Neural cell (in vitro differentiated cells): ENCODE measurements at regions not wholly inside any gene's neighbourhood (a gene's known extent, or its start where the extent isn't known, plus 50 kb on each side); places are given as distances from the start of the nearest gene placed in this dataset.

Experiments
- CTCF ChIP-seq: fragments of 450-650 bp; IDR thresholded peaks from 2 replicates; pipeline ENCODE4 v1.5.1; 2014; ENCODE audit warnings: antibody characterized with exemption, mild to moderate bottlenecking, moderate library complexity; ENCODE audit not compliant: poor library complexity, severe bottlenecking
- EZH2 ChIP-seq: fragments of 200-600, 300-800 bp; shearing (Covaris generic), sonication (generic); IDR thresholded peaks from 2 replicates; pipeline ENCODE4 v1.6.1; 2014; ENCODE audit warnings: antibody characterized with exemption, low read length, borderline replicate concordance, mild to moderate bottlenecking; ENCODE audit not compliant: insufficient read depth, poor library complexity, severe bottlenecking
- POLR2AphosphoS5 ChIP-seq: IDR thresholded peaks from 2 replicates; pipeline ENCODE4 v1.6.1; 2012
- RAD21 ChIP-seq: fragments of 450-650 bp; conservative IDR thresholded peaks from 2 replicates; pipeline ENCODE4 v1.6.1; 2014; ENCODE audit warnings: antibody characterized with exemption, mild to moderate bottlenecking, moderate library complexity
- SMC3 ChIP-seq: fragments of 450-650 bp; conservative IDR thresholded peaks from 2 replicates; pipeline ENCODE4 v1.6.1; 2014; ENCODE audit warnings: antibody characterized with exemption, mild to moderate bottlenecking, moderate library complexity; ENCODE audit not compliant: poor library complexity
- TAF1 ChIP-seq: IDR thresholded peaks from 2 replicates; pipeline ENCODE4 v1.6.1; 2012; ENCODE audit warnings: low read depth

- TF ChIP-seq POLR2AphosphoS5 (no peak), CTCF (no peak), SMC3 (no peak), TAF1 (no peak), EZH2 (no peak), RAD21 (no peak)
These were observed 100.9 kb downstream of the JCAD start for GRCh38 chr10:29958440-29958839.
